HEK293T (cell line): ENCODE measurements at regions not wholly inside any gene's neighbourhood (a gene's known extent, or its start where the extent isn't known, plus 50 kb on each side); places are given as distances from the start of the nearest gene placed in this dataset.

ENCODE experiments used
- CTCF ChIA-PET: fragments of 350-600 bp; formaldehyde crosslinking; extraction: SDS; loops from one replicate; lab custom pipeline; 2021; ENCODE audit warnings: antibody characterized with exemption, inconsistent platforms; lab: Yijun Ruan, JAX
- POLR2A ChIA-PET: fragments of 350-600 bp; formaldehyde crosslinking; extraction: SDS; loops from one replicate; lab custom pipeline; 2020; ENCODE audit warnings: antibody characterized with exemption, inconsistent platforms; lab: Yijun Ruan, JAX
- DNase-seq: peaks from one replicate; pipeline ENCODE4 v3.0.0; 2012; ENCODE audit warnings: mixed read lengths; ENCODE audit errors: extremely low spot score
- ARNT ChIP-seq: fragments of 450-650 bp; IDR thresholded peaks from 2 replicates; pipeline ENCODE4 v1.6.1; 2017; ENCODE audit warnings: mild to moderate bottlenecking
- BHLHE40 ChIP-seq: fragments of 450-650 bp; IDR thresholded peaks from 2 replicates; pipeline ENCODE4 v1.6.1; 2016; ENCODE audit warnings: mild to moderate bottlenecking, moderate library complexity, borderline replicate concordance
- CTBP1 ChIP-seq: fragments of 450-650 bp; IDR thresholded peaks from 2 replicates; pipeline ENCODE4 v1.6.1; 2016; ENCODE audit warnings: borderline replicate concordance
- ELF4 ChIP-seq: fragments of 450-650 bp; IDR thresholded peaks from 2 replicates; pipeline ENCODE4 v1.6.1; 2017; ENCODE audit warnings: antibody characterized with exemption
- FOXA1 ChIP-seq: fragments of 450-650 bp; IDR thresholded peaks from 2 replicates; pipeline ENCODE4 v1.6.1; 2016; ENCODE audit warnings: mild to moderate bottlenecking
- FOXK2 ChIP-seq: fragments of 450-650 bp; IDR thresholded peaks from 2 replicates; pipeline ENCODE4 v1.6.1; 2016; ENCODE audit warnings: mild to moderate bottlenecking
- FOXM1 ChIP-seq: fragments of 450-650 bp; IDR thresholded peaks from 2 replicates; pipeline ENCODE4 v1.6.1; 2017; ENCODE audit warnings: mild to moderate bottlenecking, borderline replicate concordance
- HDGF ChIP-seq: fragments of 450-650 bp; IDR thresholded peaks from 2 replicates; pipeline ENCODE4 v1.6.1; 2017; ENCODE audit warnings: antibody characterized with exemption, borderline replicate concordance
- L3MBTL2 ChIP-seq: fragments of 450-650 bp; conservative IDR thresholded peaks from 2 replicates; pipeline ENCODE4 v1.6.1; 2016; ENCODE audit warnings: mild to moderate bottlenecking
- LEF1 ChIP-seq: fragments of 450-650 bp; IDR thresholded peaks from 2 replicates; pipeline ENCODE4 v1.6.1; 2017; ENCODE audit warnings: mild to moderate bottlenecking, borderline replicate concordance
- NFRKB ChIP-seq: fragments of 450-650 bp; IDR thresholded peaks from 2 replicates; pipeline ENCODE4 v1.6.1; 2016; ENCODE audit warnings: mild to moderate bottlenecking, moderate library complexity
- PKNOX1 ChIP-seq: fragments of 450-650 bp; IDR thresholded peaks from 2 replicates; pipeline ENCODE4 v1.6.1; 2016
- SP1 ChIP-seq: fragments of 450-650 bp; IDR thresholded peaks from 2 replicates; pipeline ENCODE4 v1.6.1; 2017
- SUZ12 ChIP-seq: fragments of 450-650 bp; IDR thresholded peaks from 2 replicates; pipeline ENCODE4 v1.6.1; 2016; ENCODE audit warnings: mild to moderate bottlenecking
- TARDBP ChIP-seq: fragments of 450-650 bp; IDR thresholded peaks from 2 replicates; pipeline ENCODE4 v1.6.1; 2016
- ZNF384 ChIP-seq: fragments of 450-650 bp; IDR thresholded peaks from 2 replicates; pipeline ENCODE4 v1.6.1; 2016

DNA sequence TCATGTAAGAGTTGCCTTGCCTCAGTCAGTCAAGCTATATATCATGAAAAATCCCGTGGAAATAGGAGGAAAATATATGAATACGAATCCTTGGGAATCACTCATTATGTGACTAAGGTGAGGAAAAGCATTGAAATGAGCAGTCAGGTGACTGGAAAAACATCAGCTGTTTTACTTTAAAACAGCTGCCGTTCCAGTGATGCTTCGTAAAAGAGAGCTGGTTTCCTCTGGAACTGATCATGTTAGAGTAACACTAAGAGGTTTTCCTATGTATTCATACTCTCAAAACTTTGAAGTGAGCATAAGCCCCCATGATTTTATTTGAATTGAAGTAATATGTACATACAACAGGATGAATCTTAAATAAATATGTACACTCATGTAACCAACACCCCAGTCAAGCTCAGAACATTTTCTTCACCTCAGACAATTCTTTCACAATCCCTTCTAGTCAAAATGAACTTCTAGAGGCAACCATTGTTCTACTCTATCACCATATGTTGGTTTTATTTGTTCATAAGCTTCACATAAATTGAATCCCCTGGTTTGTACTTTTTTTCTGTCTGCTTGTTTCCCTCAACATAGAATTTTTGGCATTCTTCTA lies 107.7 kb downstream of the SLC25A46 start:
- ChIA-PET POLR2A (no interaction called here), CTCF (no interaction called here)
- no peak for TF ChIP-seq ARNT
- no peak for TF ChIP-seq HDGF
- TF ChIP-seq TARDBP: no peak
- no peak for TF ChIP-seq ELF4
- TF ChIP-seq L3MBTL2: no peak
- TF ChIP-seq SUZ12: no peak
- TF ChIP-seq PKNOX1: no peak
- TF ChIP-seq ZNF384: no peak
- no peak for TF ChIP-seq BHLHE40
- no peak for TF ChIP-seq FOXM1
- no peak for TF ChIP-seq CTBP1
- TF ChIP-seq SP1: no peak
- no peak for TF ChIP-seq LEF1
- TF ChIP-seq FOXK2: no peak
- DNase-seq: no peak

DNA sequence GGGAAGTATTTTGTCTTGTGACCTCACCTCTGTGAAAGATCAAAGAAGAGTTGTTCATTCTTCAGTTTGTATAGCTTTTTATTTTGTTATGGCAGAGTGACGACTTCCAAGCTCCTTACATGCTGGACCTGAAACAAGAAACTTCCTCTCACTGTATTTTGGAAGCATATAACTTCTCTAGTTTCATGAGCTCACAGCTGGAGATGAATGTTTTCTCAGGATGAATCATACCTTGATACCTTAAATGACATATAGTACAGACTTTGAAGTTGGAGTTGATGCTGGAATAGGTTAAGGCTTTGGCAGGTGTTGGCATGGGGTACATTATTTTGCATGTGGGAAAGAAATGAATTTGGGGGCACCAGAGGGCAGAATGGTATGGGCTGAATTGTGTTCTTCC lies 112.5 kb downstream of the SLC25A46 start:
- POLR2A ChIA-PET: no interaction called here
- DNase-seq: no peak
- CTCF ChIA-PET: interaction anchor here (0.6 kb wide), 1 partner anchor 20 kb away, joined by 3 read pairs; no protein-coding TSS in a partner anchor
- no peak for TF ChIP-seq SP1
- no peak for TF ChIP-seq FOXA1
- TF ChIP-seq FOXK2: no peak
- no peak for TF ChIP-seq LEF1
- TF ChIP-seq NFRKB: no peak
- no peak for TF ChIP-seq BHLHE40
- no peak for TF ChIP-seq TARDBP
- no peak for TF ChIP-seq PKNOX1
- TF ChIP-seq FOXM1: no peak
- no peak for TF ChIP-seq CTBP1
- no peak for TF ChIP-seq HDGF
- TF ChIP-seq ZNF384: no peak
- TF ChIP-seq SUZ12: no peak

- CTCF ChIA-PET: no interaction called here
- no peak for DNase-seq
- POLR2A ChIA-PET: no interaction called here
- TF ChIP-seq L3MBTL2: no peak
- no peak for TF ChIP-seq BHLHE40
- no peak for TF ChIP-seq SUZ12
- no peak for TF ChIP-seq FOXA1
- no peak for TF ChIP-seq LEF1
- TF ChIP-seq CTBP1: no peak
- TF ChIP-seq SP1: no peak
- no peak for TF ChIP-seq FOXM1
- no peak for TF ChIP-seq ELF4
- no peak for TF ChIP-seq HDGF
- no peak for TF ChIP-seq PKNOX1
- TF ChIP-seq FOXK2: no peak
- no peak for TF ChIP-seq ARNT
- TF ChIP-seq TARDBP: no peak
- TF ChIP-seq NFRKB: no peak
Observed at GRCh38 chr5:110852053-110852452, 113.2 kb downstream of the SLC25A46 start.

- ChIA-PET CTCF (no interaction called here), POLR2A (no interaction called here)
- no peak for TF ChIP-seq PKNOX1
- no peak for TF ChIP-seq FOXK2
- TF ChIP-seq BHLHE40: no peak
- no peak for TF ChIP-seq LEF1
- no peak for TF ChIP-seq TARDBP
- TF ChIP-seq CTBP1: no peak
- no peak for TF ChIP-seq ZNF384
- no peak for TF ChIP-seq SUZ12
- no peak for DNase-seq
Observed at GRCh38 chr5:110852541-110852940, 113.7 kb downstream of the SLC25A46 start.

- CTCF ChIA-PET: no interaction called here
- TF ChIP-seq HDGF: no peak
- TF ChIP-seq ELF4: no peak
- no peak for TF ChIP-seq LEF1
- TF ChIP-seq L3MBTL2: no peak
- no peak for TF ChIP-seq FOXK2
- no peak for TF ChIP-seq PKNOX1
- no peak for TF ChIP-seq BHLHE40
- TF ChIP-seq FOXM1: no peak
- no peak for TF ChIP-seq ZNF384
- no peak for TF ChIP-seq SP1
- TF ChIP-seq TARDBP: no peak
- no peak for TF ChIP-seq NFRKB
- no peak for TF ChIP-seq SUZ12
- TF ChIP-seq FOXA1: no peak
- no peak for TF ChIP-seq ARNT
- TF ChIP-seq CTBP1: no peak
- POLR2A ChIA-PET: no interaction called here
- DNase-seq: no peak
Observed at GRCh38 chr5:110853267-110853666, 114.5 kb downstream of the SLC25A46 start.

- DNase-seq: no peak
- no peak for TF ChIP-seq ARNT
- TF ChIP-seq TARDBP: no peak
- TF ChIP-seq LEF1: no peak
- no peak for TF ChIP-seq SUZ12
- no peak for TF ChIP-seq NFRKB
- TF ChIP-seq FOXK2: no peak
- no peak for TF ChIP-seq ZNF384
- no peak for TF ChIP-seq HDGF
- TF ChIP-seq PKNOX1: no peak
- TF ChIP-seq FOXA1: no peak
- TF ChIP-seq L3MBTL2: no peak
- no peak for TF ChIP-seq SP1
- CTCF ChIA-PET: no interaction called here
- POLR2A ChIA-PET: no interaction called here
Observed at GRCh38 chr5:110854200-110854599, 115.4 kb downstream of the SLC25A46 start.
